Endothelial cell of umbilical vein (primary cell): ENCODE measurements at regions not wholly inside any gene's neighbourhood (a gene's known extent, or its start where the extent isn't known, plus 50 kb on each side); places are given as distances from the start of the nearest gene placed in this dataset.

Experiments
- BruUV-seq: library from RNA; stranded (reverse); fragments of 400-500 nt; replicated peaks from 2 replicates; lab custom pipeline; 2021; lab: Mats Ljungman, UMichigan
- CTCF ChIA-PET: fragments of 300-600, 350-600 bp; sonication (Branson Sonifier 250); formaldehyde crosslinking; loops from one replicate; lab custom pipeline; 2021; ENCODE audit warnings: antibody characterized with exemption, inconsistent platforms; lab: Charles Lee
- POLR2A ChIA-PET: fragments of 300-600, 350-600 bp; sonication (Branson Sonifier 250); formaldehyde crosslinking; loops from one replicate; lab custom pipeline; 2021; ENCODE audit warnings: antibody characterized with exemption, inconsistent platforms; lab: Charles Lee
- DNase-seq: peaks from one replicate; pipeline ENCODE4 v3.0.0-alpha.2; 2011; ENCODE audit warnings: low read depth, low spot score
- FAIRE-seq: peaks from 2 replicates; lab custom pipeline; 2011; peaks lifted over from hg19 to GRCh38; lab: Jason Lieb, UNC
- H2AFZ ChIP-seq: 2 replicates; pipeline ENCODE4 v1.6.0; 2012; ENCODE audit warnings: low read depth, low read length, control low read depth, inconsistent platforms
- H3K27ac ChIP-seq: 2 replicates; pipeline ENCODE4 v1.5.1; 2011; ENCODE audit warnings: low read depth, mild to moderate bottlenecking, control low read depth, low read length, moderate library complexity; ENCODE audit not compliant: insufficient read depth
- H3K27me3 ChIP-seq, 2 experiments: 2 replicates each; pipeline versions ENCODE4 v1.6.0 to v1.6.1; 2011; ENCODE audit warnings: low read length in 2 of 2, mixed read lengths in 1 of 2; ENCODE audit not compliant: control insufficient read depth in 2 of 2, insufficient read depth in 2 of 2
- H3K36me3 ChIP-seq, 2 experiments: 2 replicates in 1 of 2; 3 replicates in 1 of 2; pipeline ENCODE4 v1.5.1; 2011; ENCODE audit warnings: low read length in 2 of 2, mild to moderate bottlenecking in 1 of 2, moderate library complexity in 1 of 2; ENCODE audit not compliant: control insufficient read depth in 2 of 2, insufficient read depth in 2 of 2; ENCODE audit errors: extremely low read depth in 1 of 2
- H3K4me1 ChIP-seq: 3 replicates; pipeline ENCODE4 v1.5.1; 2011; ENCODE audit warnings: mild to moderate bottlenecking, low read length; ENCODE audit not compliant: control insufficient read depth, insufficient read depth; ENCODE audit errors: extremely low read depth
- H3K4me2 ChIP-seq: 2 replicates; pipeline ENCODE4 v1.6.1; 2011; ENCODE audit warnings: low read length, control low read depth, mixed read lengths; ENCODE audit not compliant: insufficient read depth
- H3K4me3 ChIP-seq, 3 experiments: fragments of 200-600 bp in 1 of 3; sonication (generic), shearing (Covaris generic) in 1 of 3; replicated peaks in 1 of 3; 2 replicates each; pipeline ENCODE4 v1.5.1; 2011 to 2016; ENCODE audit warnings: control low read depth in 3 of 3, low read length in 3 of 3, mild to moderate bottlenecking in 2 of 3, inconsistent platforms in 1 of 3, low read depth in 1 of 3, moderate library complexity in 1 of 3; ENCODE audit not compliant: insufficient read depth in 1 of 3
- H3K79me2 ChIP-seq: 2 replicates; pipeline ENCODE4 v1.6.0; 2012; ENCODE audit warnings: low read length, inconsistent platforms; ENCODE audit not compliant: control insufficient read depth, insufficient read depth
- H3K9ac ChIP-seq: replicated peaks from 2 replicates; pipeline ENCODE3; 2011; ENCODE audit warnings: low read length, control low read depth; ENCODE audit not compliant: insufficient read depth; ENCODE audit errors: extremely low read depth
- H3K9me1 ChIP-seq: replicated peaks from 3 replicates; pipeline ENCODE4 v1.6.0; 2011; ENCODE audit warnings: mild to moderate bottlenecking, low read length; ENCODE audit not compliant: control insufficient read depth, insufficient read depth; ENCODE audit errors: extremely low read depth
- H3K9me3 ChIP-seq: replicated peaks from 2 replicates; pipeline ENCODE4 v1.5.1; 2012; ENCODE audit warnings: low read length, inconsistent platforms; ENCODE audit not compliant: control insufficient read depth, insufficient read depth
- H4K20me1 ChIP-seq: replicated peaks from 2 replicates; pipeline ENCODE3; 2011; ENCODE audit warnings: mild to moderate bottlenecking, low read length; ENCODE audit not compliant: control insufficient read depth, insufficient read depth; ENCODE audit errors: extremely low read depth
- EZH2 ChIP-seq: IDR thresholded peaks from 2 replicates; pipeline ENCODE4 v1.6.1; 2012; ENCODE audit warnings: borderline replicate concordance, low read depth, mild to moderate bottlenecking, moderate library complexity, low read length, inconsistent platforms; ENCODE audit not compliant: severe bottlenecking
- FOS ChIP-seq: IDR thresholded peaks from 2 replicates; pipeline ENCODE4 v1.6.1; 2011; ENCODE audit warnings: mild to moderate bottlenecking, low read length, moderate library complexity, borderline replicate concordance; ENCODE audit not compliant: insufficient read depth
- GATA2 ChIP-seq: IDR thresholded peaks from 2 replicates; pipeline ENCODE4 v1.7.0; 2011; ENCODE audit warnings: low read depth, mild to moderate bottlenecking, moderate library complexity, mixed read lengths, low read length; ENCODE audit not compliant: insufficient read length, insufficient read depth
- JUN ChIP-seq: IDR thresholded peaks from 2 replicates; pipeline ENCODE4 v1.6.1; 2011; ENCODE audit warnings: borderline replicate concordance, low read depth; ENCODE audit not compliant: insufficient read length, insufficient read depth
- MYC ChIP-seq: IDR thresholded peaks from one replicate; pipeline ENCODE4 v1.6.1; 2011; ENCODE audit warnings: mild to moderate bottlenecking, low read depth, low read length
- POLR2A ChIP-seq: IDR thresholded peaks from 2 replicates; pipeline ENCODE4 v1.6.1; 2012; ENCODE audit warnings: low read depth, mild to moderate bottlenecking, control low read depth, low read length
- POLR2AphosphoS5 ChIP-seq: IDR thresholded peaks from 2 replicates; pipeline ENCODE4 v1.6.1; 2012; ENCODE audit warnings: low read depth, mild to moderate bottlenecking, control low read depth, low read length, moderate library complexity; ENCODE audit not compliant: insufficient read depth
- dilution Hi-C: fragments of 300-500 bp; cut with MboI; formaldehyde crosslinking; loops from one replicate; pipeline ENCODE4 v1.15.0; 2019; ENCODE audit warnings: low sequenced_read_pairs; ENCODE audit not compliant: extremely low pct_ligation_motif_present
- intact Hi-C: fragments of 100-400 bp; cut with micrococcal nuclease; formaldehyde crosslinking; loops from one replicate; pipeline ENCODE4 v1.10.0; 2022
- TF ChIP-seq, protein P1 (sequence below): IDR thresholded peaks from 2 replicates; pipeline ENCODE4 v1.6.1; 2011; ENCODE audit not compliant: insufficient read depth, insufficient read length
- TF ChIP-seq, protein P2 (sequence below), 2 donors: IDR thresholded peaks; 1 replicate in 1 of 2; 2 replicates in 1 of 2; pipeline ENCODE4 v1.5.1; 2011; ENCODE audit warnings: low read length in 2 of 2, mild to moderate bottlenecking in 2 of 2, moderate library complexity in 2 of 2, control low read depth in 1 of 2, inconsistent platforms in 1 of 2, low read depth in 1 of 2; ENCODE audit not compliant: insufficient read depth in 1 of 2; ENCODE audit errors: extremely low read depth in 1 of 2

DNA sequence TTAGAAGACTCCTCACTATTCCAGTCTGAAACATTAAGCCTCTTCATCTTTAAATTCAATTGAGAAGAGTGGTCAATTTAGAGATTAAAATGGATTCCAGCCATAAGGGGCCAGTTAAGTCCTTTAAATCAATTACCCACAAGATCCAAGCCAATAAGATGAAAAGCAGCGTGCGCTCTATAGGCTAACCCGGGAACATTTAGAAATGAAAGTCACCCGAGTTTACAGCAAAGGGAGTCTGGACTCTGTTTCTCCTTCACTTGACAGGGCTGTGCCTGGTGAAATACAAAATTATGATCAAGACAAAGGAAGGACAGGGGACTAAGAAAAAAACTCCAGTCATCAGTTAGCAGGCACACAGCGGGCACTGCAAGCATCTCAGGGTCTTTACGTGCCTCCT lies 393.7 kb downstream of the QKI start:
- FAIRE-seq = no peak

DNA sequence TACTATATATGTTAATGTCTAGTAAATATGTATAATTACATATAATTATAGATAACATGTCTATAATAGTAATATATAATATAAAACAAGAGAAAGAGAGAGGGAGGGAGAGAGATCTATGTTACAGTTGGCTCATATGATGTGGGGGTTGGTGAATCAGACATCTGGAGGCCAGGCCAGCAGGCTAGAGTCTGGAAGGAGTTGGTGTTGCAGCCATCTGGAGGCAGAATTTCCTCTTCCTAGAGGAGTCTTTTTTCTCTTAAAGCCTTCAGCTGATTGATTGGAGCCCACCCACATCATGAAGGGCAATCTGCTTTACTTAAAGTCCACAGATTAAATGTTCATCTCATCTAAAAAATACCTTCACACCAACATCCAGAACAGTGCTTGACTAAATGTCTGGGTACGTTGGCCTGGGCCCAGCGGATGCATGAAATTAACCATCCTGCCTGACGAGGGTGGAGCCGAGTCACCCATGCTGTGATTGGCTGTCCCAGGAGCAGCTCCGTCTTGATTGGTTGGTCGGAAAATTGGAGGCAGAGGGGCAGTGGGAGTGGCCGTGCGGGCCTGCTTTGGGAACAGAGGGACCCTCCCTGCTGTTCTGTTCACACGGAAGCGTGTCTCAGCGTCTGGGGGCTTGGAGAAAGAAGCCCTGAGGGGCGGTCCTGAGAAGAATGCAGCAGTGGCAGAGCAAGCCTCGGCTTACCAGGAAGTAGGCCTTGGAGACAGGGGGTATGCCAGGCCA lies 392.4 kb downstream of the QKI start:
- no peaks in the 10 kb centered on the region for H3K9me3 ChIP-seq
- H3K4me3 ChIP-seq = no peak overlapping the region
- no TSS peak for BruUV-seq
- intact Hi-C loops (no loop called here), dilution Hi-C loops (no loop called here)
- H2AFZ ChIP-seq = no peak overlapping the region
- CTCF ChIA-PET = no interaction called here
- H3K9ac ChIP-seq = no peak overlapping the region
- no peaks in the 10 kb centered on the region for H3K36me3 ChIP-seq
- H3K4me1 ChIP-seq = no peaks in the 10 kb centered on the region
- TF ChIP-seq FOS = no peak
- TF ChIP-seq EZH2 = no peak
- no peak for TF ChIP-seq JUN
- TF ChIP-seq GATA2 = no peak
- TF ChIP-seq POLR2AphosphoS5 = no peak
- TF ChIP-seq, protein P1, sequence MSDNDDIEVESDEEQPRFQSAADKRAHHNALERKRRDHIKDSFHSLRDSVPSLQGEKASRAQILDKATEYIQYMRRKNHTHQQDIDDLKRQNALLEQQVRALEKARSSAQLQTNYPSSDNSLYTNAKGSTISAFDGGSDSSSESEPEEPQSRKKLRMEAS = no peak
- no peak for TF ChIP-seq POLR2A
- TF ChIP-seq, protein P2, sequence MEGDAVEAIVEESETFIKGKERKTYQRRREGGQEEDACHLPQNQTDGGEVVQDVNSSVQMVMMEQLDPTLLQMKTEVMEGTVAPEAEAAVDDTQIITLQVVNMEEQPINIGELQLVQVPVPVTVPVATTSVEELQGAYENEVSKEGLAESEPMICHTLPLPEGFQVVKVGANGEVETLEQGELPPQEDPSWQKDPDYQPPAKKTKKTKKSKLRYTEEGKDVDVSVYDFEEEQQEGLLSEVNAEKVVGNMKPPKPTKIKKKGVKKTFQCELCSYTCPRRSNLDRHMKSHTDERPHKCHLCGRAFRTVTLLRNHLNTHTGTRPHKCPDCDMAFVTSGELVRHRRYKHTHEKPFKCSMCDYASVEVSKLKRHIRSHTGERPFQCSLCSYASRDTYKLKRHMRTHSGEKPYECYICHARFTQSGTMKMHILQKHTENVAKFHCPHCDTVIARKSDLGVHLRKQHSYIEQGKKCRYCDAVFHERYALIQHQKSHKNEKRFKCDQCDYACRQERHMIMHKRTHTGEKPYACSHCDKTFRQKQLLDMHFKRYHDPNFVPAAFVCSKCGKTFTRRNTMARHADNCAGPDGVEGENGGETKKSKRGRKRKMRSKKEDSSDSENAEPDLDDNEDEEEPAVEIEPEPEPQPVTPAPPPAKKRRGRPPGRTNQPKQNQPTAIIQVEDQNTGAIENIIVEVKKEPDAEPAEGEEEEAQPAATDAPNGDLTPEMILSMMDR (IDR thresholded peaks at IDR 0.05; ENCODE audit: extremely low read depth in 1 of 2, insufficient read depth in 1 of 2, low read depth in 1 of 2, low read length in 2 of 2) = no peak
- TF ChIP-seq MYC = no peak
- H4K20me1 ChIP-seq = no peaks in the 10 kb centered on the region
- POLR2A ChIA-PET = no interaction called here
- H3K79me2 ChIP-seq = no peaks in the 10 kb centered on the region
- no peak for FAIRE-seq
- H3K4me2 ChIP-seq = no peak overlapping the region
- no peaks in the 10 kb centered on the region for H3K9me1 ChIP-seq
- no peak overlapping the region for H3K27ac ChIP-seq
- no peak for DNase-seq
- H3K27me3 ChIP-seq = no peaks in the 10 kb centered on the region

More for the DNA sequence above, 393.7 kb downstream of the QKI start:
- Histone ChIP-seq H3K27ac (no peak overlapping the region), H3K9me3 (no peaks in the 10 kb centered on the region), H3K9me1 (no peaks in the 10 kb centered on the region), H3K4me2 (no peak overlapping the region), H2AFZ (no peak overlapping the region), H4K20me1 (no peaks in the 10 kb centered on the region), H3K79me2 (no peaks in the 10 kb centered on the region), H3K27me3 (no peaks in the 10 kb centered on the region), H3K4me3 (no peak overlapping the region), H3K9ac (no peak overlapping the region), H3K36me3 (no peaks in the 10 kb centered on the region), H3K4me1 (no peaks in the 10 kb centered on the region)
- DNase-seq = no peak
- intact Hi-C loops (no loop called here), dilution Hi-C loops (no loop called here)
- CTCF ChIA-PET = no interaction called here
- no TSS peak for BruUV-seq
- POLR2A ChIA-PET = no interaction called here
- TF ChIP-seq JUN (no peak), FOS (no peak)
